ENCODE measurements at regions not wholly inside any gene's neighbourhood (a gene's known extent, or its start where the extent isn't known, plus 50 kb on each side); places are given as distances from the start of the nearest gene placed in this dataset.

- Histone ChIP-seq H3K27me3 (ENCODE audit: control insufficient read depth in 2 of 2, insufficient read depth in 1 of 2, low read length in 1 of 2) (peaks cover 0 to 23% of the 10 kb centered on the region in 2 donors), H3K9me3 (ENCODE audit: control insufficient read depth in 2 of 2, insufficient read depth in 1 of 2, low read length in 1 of 2) (no peaks in the 10 kb centered on the region), H3K27ac (ENCODE audit: low read depth in 1 of 2, low read length in 1 of 2) (no peak overlapping the region), H3K4me1 (ENCODE audit: control insufficient read depth in 2 of 2, insufficient read depth in 2 of 2, low read length in 2 of 2) (no peaks in the 10 kb centered on the region), H3K4me3 (ENCODE audit: low read length in 2 of 2) (no peak overlapping the region), H3K36me3 (ENCODE audit: control insufficient read depth in 2 of 2, insufficient read depth in 2 of 2, low read length in 1 of 2) (no peaks in the 10 kb centered on the region)
- DNase-seq (ENCODE audit: low read depth in 6 of 9, low spot score in 9 of 9) = peak; percentile 24 to 75 (median 56)
- WGBS = 73% methylated on average over 13 of the region's 13 CpGs
Measured at GRCh38 chr1:30379684-30380624, 343.4 kb downstream of the MATN1 start.

- Histone ChIP-seq H3K27ac (ENCODE audit: low read depth in 1 of 2, low read length in 1 of 2) (no peak overlapping the region), H3K36me3 (ENCODE audit: control insufficient read depth in 2 of 2, insufficient read depth in 2 of 2, low read length in 1 of 2) (no peaks in the 10 kb centered on the region), H3K27me3 (ENCODE audit: control insufficient read depth in 2 of 2, insufficient read depth in 1 of 2, low read length in 1 of 2) (peaks cover 0 to 23% of the 10 kb centered on the region in 2 donors), H3K9me3 (ENCODE audit: control insufficient read depth in 2 of 2, insufficient read depth in 1 of 2, low read length in 1 of 2) (no peaks in the 10 kb centered on the region), H3K4me3 (ENCODE audit: low read length in 2 of 2) (no peak overlapping the region), H3K4me1 (ENCODE audit: control insufficient read depth in 2 of 2, insufficient read depth in 2 of 2, low read length in 2 of 2) (no peaks in the 10 kb centered on the region)
- DNase-seq (ENCODE audit: low read depth in 6 of 9, low spot score in 9 of 9) = no peak
- 60% methylated on average over 18 of the region's 18 CpGs for WGBS
Measured at GRCh38 chr1:30378991-30379581, 344.3 kb downstream of the MATN1 start.

DNA sequence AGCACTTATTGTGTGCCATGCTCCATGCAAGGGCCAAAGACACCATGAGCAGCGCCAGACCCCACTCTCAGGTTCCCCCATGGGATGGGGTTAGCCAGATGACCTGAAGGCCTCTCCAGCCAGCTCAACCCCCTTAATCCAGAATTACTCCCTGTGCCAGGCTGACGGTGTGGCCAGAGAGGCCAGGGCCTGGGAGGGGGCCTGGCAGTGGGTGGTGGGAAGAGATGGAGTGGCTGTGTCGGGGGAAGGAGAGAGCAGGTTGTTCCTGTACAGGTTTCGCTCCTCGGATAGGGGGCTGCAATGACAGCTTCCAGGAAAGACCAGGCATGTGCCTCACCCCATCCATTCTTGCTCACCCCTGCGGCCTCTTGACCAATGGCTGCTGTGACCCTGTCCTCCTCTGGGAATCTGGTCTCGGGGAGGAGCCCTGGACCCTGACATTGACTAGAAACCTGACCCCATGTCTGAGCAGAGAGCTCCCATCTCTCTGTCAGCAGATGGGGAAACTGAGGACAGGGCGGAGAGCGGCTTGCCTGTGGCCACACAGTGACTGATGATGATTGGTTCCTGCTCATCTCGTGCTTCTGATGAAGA lies 345.3 kb downstream of the MATN1 start:
- H3K4me3 ChIP-seq (ENCODE audit: low read length in 2 of 2) = no peak overlapping the region
- H3K4me1 ChIP-seq (ENCODE audit: control insufficient read depth in 2 of 2, insufficient read depth in 2 of 2, low read length in 2 of 2) = no peaks in the 10 kb centered on the region
- no peak overlapping the region for H3K27ac ChIP-seq (ENCODE audit: low read depth in 1 of 2, low read length in 1 of 2)
- H3K9me3 ChIP-seq (ENCODE audit: control insufficient read depth in 2 of 2, insufficient read depth in 1 of 2, low read length in 1 of 2) = no peaks in the 10 kb centered on the region
- H3K36me3 ChIP-seq (ENCODE audit: control insufficient read depth in 2 of 2, insufficient read depth in 2 of 2, low read length in 1 of 2) = no peaks in the 10 kb centered on the region
- no peak for DNase-seq (ENCODE audit: low read depth in 6 of 9, low spot score in 9 of 9)
- WGBS = 75% methylated on average over 10 of the region's 10 CpGs
- H3K27me3 ChIP-seq (ENCODE audit: control insufficient read depth in 2 of 2, insufficient read depth in 1 of 2, low read length in 1 of 2) = peaks cover 0 to 23% of the 10 kb centered on the region in 2 donors

DNA sequence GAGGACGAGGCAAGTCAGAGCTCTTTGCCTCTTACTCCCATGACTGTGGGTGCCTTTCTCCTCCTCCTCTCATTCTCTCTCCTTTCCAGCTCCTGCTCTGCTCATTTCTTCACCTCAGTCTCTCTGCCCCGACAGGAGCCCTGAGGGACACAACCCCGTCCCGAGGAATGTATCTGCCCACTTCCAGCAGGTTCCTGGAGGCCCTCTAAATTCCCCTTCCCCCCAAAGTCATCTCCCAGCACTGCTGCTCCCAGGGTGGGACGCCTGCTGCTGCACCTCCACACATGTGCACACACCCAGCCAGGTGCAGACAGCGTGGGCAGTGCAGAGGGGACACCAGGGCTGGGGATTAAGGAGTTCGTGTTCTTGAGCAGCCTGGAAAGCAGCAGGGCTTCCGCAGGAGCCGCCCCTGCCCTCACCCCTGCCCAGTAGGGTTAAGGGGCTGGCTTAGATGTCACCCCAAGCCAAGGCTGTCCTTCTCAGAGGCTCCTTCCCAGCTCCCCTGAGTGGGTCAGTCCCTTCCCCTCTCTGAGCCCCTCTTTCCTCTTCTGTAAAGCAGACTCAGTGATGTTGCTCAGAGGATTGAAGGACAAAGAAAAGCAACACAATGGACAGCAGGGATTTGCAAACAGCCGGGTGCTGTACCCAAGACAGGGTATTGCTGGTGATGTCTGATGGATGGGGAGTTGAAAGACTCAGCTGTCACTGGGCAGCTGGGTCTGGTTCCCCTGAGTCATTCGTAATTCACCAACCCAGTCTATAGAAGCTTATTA lies 346.0 kb downstream of the MATN1 start:
- H3K27me3 ChIP-seq (ENCODE audit: control insufficient read depth in 2 of 2, insufficient read depth in 1 of 2, low read length in 1 of 2) = peaks cover 0 to 23% of the 10 kb centered on the region in 2 donors
- H3K4me3 ChIP-seq (ENCODE audit: low read length in 2 of 2) = no peak overlapping the region
- no peak overlapping the region for H3K27ac ChIP-seq (ENCODE audit: low read depth in 1 of 2, low read length in 1 of 2)
- no peaks in the 10 kb centered on the region for H3K9me3 ChIP-seq (ENCODE audit: control insufficient read depth in 2 of 2, insufficient read depth in 1 of 2, low read length in 1 of 2)
- H3K36me3 ChIP-seq (ENCODE audit: control insufficient read depth in 2 of 2, insufficient read depth in 2 of 2, low read length in 1 of 2) = no peaks in the 10 kb centered on the region
- H3K4me1 ChIP-seq (ENCODE audit: control insufficient read depth in 2 of 2, insufficient read depth in 2 of 2, low read length in 2 of 2) = no peaks in the 10 kb centered on the region
- 71% methylated on average over 11 of the region's 11 CpGs for WGBS
- no peak for DNase-seq (ENCODE audit: low read depth in 6 of 9, low spot score in 9 of 9)

- no peak for DNase-seq (ENCODE audit: low read depth in 6 of 9, low spot score in 9 of 9)
Measured at GRCh38 chr1:30376054-30376697, 347.2 kb downstream of the MATN1 start.

GRCh38 chr1:30375156-30375555 lies 348.2 kb downstream of the MATN1 start:
- H3K4me1 ChIP-seq (ENCODE audit: control insufficient read depth in 2 of 2, insufficient read depth in 2 of 2, low read length in 2 of 2) = no peaks in the 10 kb centered on the region
- H3K4me3 ChIP-seq (ENCODE audit: low read length in 2 of 2) = no peak overlapping the region
- WGBS = 82% methylated on average over 7 of the region's 7 CpGs
- H3K9me3 ChIP-seq (ENCODE audit: control insufficient read depth in 2 of 2, insufficient read depth in 1 of 2, low read length in 1 of 2) = no peaks in the 10 kb centered on the region
- H3K27me3 ChIP-seq (ENCODE audit: control insufficient read depth in 2 of 2, insufficient read depth in 1 of 2, low read length in 1 of 2) = peaks cover 0 to 22% of the 10 kb centered on the region in 2 donors
- DNase-seq (ENCODE audit: low read depth in 6 of 9, low spot score in 9 of 9) = no peak
- H3K27ac ChIP-seq (ENCODE audit: low read depth in 1 of 2, low read length in 1 of 2) = no peak overlapping the region
- H3K36me3 ChIP-seq (ENCODE audit: control insufficient read depth in 2 of 2, insufficient read depth in 2 of 2, low read length in 1 of 2) = no peaks in the 10 kb centered on the region

More at GRCh38 chr1:30376054-30376697, 347.2 kb downstream of the MATN1 start:
- no peaks in the 10 kb centered on the region for H3K9me3 ChIP-seq (ENCODE audit: control insufficient read depth in 2 of 2, insufficient read depth in 1 of 2, low read length in 1 of 2)
- no peak overlapping the region for H3K4me3 ChIP-seq (ENCODE audit: low read length in 2 of 2)
- H3K27me3 ChIP-seq (ENCODE audit: control insufficient read depth in 2 of 2, insufficient read depth in 1 of 2, low read length in 1 of 2) = peaks cover 0 to 23% of the 10 kb centered on the region in 2 donors
- 80% methylated on average over 7 of the region's 7 CpGs for WGBS
- no peak overlapping the region for H3K27ac ChIP-seq (ENCODE audit: low read depth in 1 of 2, low read length in 1 of 2)
- no peaks in the 10 kb centered on the region for H3K36me3 ChIP-seq (ENCODE audit: control insufficient read depth in 2 of 2, insufficient read depth in 2 of 2, low read length in 1 of 2)
- no peaks in the 10 kb centered on the region for H3K4me1 ChIP-seq (ENCODE audit: control insufficient read depth in 2 of 2, insufficient read depth in 2 of 2, low read length in 2 of 2)

GRCh38 chr1:30374400-30375070 lies 348.9 kb downstream of the MATN1 start:
- Histone ChIP-seq H3K27ac (ENCODE audit: low read depth in 1 of 2, low read length in 1 of 2) (no peak overlapping the region), H3K36me3 (ENCODE audit: control insufficient read depth in 2 of 2, insufficient read depth in 2 of 2, low read length in 1 of 2) (no peaks in the 10 kb centered on the region), H3K4me3 (ENCODE audit: low read length in 2 of 2) (no peak overlapping the region), H3K4me1 (ENCODE audit: control insufficient read depth in 2 of 2, insufficient read depth in 2 of 2, low read length in 2 of 2) (no peaks in the 10 kb centered on the region), H3K9me3 (ENCODE audit: control insufficient read depth in 2 of 2, insufficient read depth in 1 of 2, low read length in 1 of 2) (no peaks in the 10 kb centered on the region), H3K27me3 (ENCODE audit: control insufficient read depth in 2 of 2, insufficient read depth in 1 of 2, low read length in 1 of 2) (peaks cover 0 to 16% of the 10 kb centered on the region in 2 donors)
- DNase-seq (ENCODE audit: low read depth in 6 of 9, low spot score in 9 of 9) = no peak
- 90% methylated on average over 20 of the region's 20 CpGs for WGBS
